ENCODE measurements at regions not wholly inside any gene's neighbourhood (a gene's known extent, or its start where the extent isn't known, plus 50 kb on each side); places are given as distances from the start of the nearest gene placed in this dataset.
"Not testable (repeated sequence)": the region's sequence is repeated elsewhere in the genome, so short reads cannot be mapped to it uniquely, and the experiment has no call there.

DNA sequence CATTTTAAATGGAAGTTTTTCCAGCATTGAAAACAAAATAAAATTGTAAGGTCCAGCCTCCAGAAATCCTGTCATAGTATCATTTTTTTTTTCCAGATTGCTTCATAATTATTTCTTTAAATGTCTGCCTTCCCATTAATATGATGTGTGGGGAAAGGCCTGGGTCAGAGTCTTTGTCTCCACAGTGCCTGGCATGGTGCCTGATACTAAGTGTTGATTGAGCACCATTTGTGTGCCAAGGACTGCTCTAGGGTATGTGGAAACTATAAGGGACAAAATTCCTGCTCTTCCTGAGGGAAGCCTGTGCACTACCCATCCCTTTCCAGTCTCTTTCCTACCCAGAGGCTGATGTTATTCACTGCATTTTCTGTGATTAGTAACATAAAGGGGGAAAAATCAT lies 53.1 kb upstream of the BEND4 start:
- no peaks in the 10 kb centered on the region for H3K27me3 Mint-ChIP-seq
- no peaks in the 10 kb centered on the region for H3K9me3 Mint-ChIP-seq
- H3K27ac Mint-ChIP-seq = no peak overlapping the region
- H3K36me3 Mint-ChIP-seq = no peaks in the 10 kb centered on the region
- H3K4me1 Mint-ChIP-seq = no peaks in the 10 kb centered on the region
- no peak overlapping the region for H3K4me3 Mint-ChIP-seq

DNA sequence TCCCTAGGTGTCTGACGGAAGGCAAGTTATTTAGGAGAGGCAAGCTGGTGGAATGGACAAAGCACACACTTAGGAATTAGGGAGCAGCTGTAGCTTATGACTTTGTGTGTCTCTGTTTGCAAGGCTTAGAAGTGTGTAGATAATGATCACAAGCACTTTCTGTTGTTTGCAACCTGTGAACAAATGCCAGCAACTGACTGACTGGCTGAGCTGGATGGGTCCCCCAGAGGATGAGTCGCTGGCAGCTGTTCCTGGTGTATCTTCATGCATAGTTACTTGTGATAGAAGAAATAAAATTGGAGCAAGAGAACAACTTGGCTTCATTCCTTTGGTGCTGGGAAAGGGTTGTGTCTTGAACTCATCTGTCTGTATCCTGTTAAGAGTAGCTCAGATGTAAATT lies 64.2 kb upstream of the BEND4 start:
- H3K36me3 Mint-ChIP-seq = no peaks in the 10 kb centered on the region
- H3K27me3 Mint-ChIP-seq = no peaks in the 10 kb centered on the region
- no peaks in the 10 kb centered on the region for H3K9me3 Mint-ChIP-seq
- no peak overlapping the region for H3K4me3 Mint-ChIP-seq
- H3K27ac Mint-ChIP-seq = no peak overlapping the region
- no peaks in the 10 kb centered on the region for H3K4me1 Mint-ChIP-seq

DNA sequence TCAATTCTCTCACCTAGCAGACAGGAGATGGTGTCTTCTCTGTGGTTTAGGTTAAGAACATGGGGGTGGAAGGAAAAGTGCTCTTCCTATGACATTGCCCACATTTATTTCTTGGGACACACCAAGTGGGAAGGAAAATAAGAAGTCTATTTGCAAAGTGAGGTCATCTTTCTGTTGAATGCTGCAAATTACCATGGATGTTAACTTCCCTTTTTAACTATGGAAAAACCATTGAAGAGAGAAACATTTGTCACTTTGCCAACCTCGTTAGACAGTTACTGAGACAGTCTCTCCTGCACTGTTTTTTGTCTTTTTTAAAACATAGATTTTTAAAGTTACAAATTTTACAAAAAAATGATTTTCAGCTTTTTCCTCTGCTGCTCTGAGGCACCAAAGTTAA lies 72.8 kb upstream of the BEND4 start:
- Mint-ChIP-seq H3K4me3 (no peak overlapping the region), H3K9me3 (no peaks in the 10 kb centered on the region), H3K36me3 (no peaks in the 10 kb centered on the region), H3K4me1 (no peaks in the 10 kb centered on the region), H3K27me3 (peaks cover 2% of the 10 kb centered on the region), H3K27ac (no peak overlapping the region)

DNA sequence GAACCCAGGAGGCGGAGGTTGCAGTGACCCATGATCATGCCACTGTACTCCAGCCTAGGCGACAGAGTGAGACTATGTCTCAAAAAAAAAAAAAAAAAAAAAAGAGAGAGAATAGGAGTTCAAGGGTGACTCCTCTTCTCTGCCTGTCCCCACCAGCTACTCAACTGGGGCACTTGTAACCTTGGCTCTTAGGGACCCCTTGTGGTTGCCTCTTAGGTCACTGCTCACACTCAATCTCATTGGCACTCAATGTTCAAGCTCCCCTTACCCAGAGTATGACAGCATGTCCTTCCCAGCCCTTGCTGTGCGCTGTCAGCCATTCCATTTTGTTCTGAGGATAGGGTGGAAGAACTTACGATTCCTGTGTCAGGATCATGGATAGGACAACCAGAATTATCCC lies 82.4 kb upstream of the BEND4 start:
- no peak overlapping the region for H3K4me3 Mint-ChIP-seq
- no peak overlapping the region for H3K27ac Mint-ChIP-seq
- H3K9me3 Mint-ChIP-seq = no peaks in the 10 kb centered on the region
- peaks cover 1% of the 10 kb centered on the region for H3K27me3 Mint-ChIP-seq
- no peaks in the 10 kb centered on the region for H3K36me3 Mint-ChIP-seq
- H3K4me1 Mint-ChIP-seq = no peaks in the 10 kb centered on the region

DNA sequence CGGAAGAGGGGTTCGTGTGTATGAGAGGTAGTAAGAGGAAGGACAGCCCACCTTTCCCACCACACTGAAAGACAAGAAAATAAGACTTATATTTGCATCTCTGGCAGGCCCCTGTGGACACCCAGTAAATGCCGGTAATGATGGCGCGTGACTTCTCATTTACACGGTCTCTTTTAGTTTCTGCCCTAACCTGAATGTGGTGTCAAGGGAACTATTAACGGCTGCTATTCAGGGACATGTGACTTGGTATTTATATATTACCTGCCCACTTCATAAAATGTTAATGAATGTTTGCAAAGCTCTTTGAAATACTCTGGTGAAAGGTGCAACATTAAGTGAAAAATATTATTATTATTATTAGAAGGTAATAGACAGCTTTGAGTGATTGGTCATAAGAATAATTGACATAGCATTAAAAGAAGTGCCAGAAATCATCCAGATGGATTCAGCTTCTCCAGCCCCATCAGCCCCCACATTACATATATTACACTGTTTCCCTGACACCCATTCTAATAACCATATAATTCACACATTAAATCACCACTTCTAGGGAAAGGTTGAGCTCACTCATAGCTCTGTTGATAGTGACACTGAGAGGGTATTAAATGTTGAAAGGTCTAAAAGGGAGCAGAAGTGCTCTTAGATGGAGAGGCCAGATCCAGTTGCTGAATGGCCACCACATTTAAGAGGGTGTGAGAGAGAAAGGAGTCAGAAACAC lies 83.0 kb upstream of the BEND4 start:
- Mint-ChIP-seq H3K36me3 (no peaks in the 10 kb centered on the region), H3K27ac (no peak overlapping the region), H3K4me1 (no peaks in the 10 kb centered on the region), H3K4me3 (no peak overlapping the region), H3K27me3 (peaks cover 1% of the 10 kb centered on the region), H3K9me3 (no peaks in the 10 kb centered on the region)

DNA sequence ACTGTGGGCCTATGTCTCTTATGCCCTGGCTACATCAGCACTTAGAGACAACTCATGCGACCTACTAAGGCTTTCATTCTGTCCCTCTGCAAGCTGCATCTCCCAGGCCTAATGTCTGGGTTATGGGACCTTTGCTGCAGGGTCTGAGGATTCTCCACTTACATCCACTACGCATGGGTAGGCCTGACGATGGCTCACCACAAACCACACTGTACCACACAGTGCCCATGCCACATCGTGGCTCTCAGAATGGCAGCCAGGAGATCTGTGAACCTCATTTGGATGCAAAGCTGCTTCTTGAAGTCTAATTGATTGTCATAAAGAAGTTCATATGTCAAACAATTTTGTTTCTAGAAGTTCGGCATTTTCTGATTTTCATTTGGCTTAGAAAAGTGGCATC lies 84.6 kb upstream of the BEND4 start:
- Mint-ChIP-seq H3K4me3 (no peak overlapping the region), H3K9me3 (no peaks in the 10 kb centered on the region), H3K36me3 (no peaks in the 10 kb centered on the region), H3K27ac (no peak overlapping the region), H3K4me1 (no peaks in the 10 kb centered on the region), H3K27me3 (no peaks in the 10 kb centered on the region)

DNA sequence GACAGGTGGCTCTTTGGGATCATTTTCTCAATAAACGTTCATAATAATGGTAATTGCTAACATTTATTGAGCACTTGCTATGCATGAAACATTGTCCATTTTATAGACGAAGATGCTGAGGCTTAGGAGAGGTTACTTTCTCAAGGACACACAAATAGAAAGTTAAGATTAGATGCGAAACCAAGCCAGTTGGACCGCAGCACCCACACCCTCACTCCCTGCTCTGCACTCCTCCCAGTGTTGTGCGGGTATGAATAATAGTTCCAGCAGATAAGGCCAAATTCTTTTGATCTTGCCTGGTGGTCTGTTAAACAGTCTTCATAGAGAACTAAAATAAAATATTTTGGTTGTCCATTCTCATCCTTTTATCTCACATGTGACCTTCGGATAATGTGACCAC lies 85.0 kb upstream of the BEND4 start:
- H3K36me3 Mint-ChIP-seq = no peaks in the 10 kb centered on the region
- H3K4me3 Mint-ChIP-seq = no peak overlapping the region
- no peaks in the 10 kb centered on the region for H3K4me1 Mint-ChIP-seq
- H3K27ac Mint-ChIP-seq = no peak overlapping the region
- no peaks in the 10 kb centered on the region for H3K9me3 Mint-ChIP-seq
- H3K27me3 Mint-ChIP-seq = no peaks in the 10 kb centered on the region

DNA sequence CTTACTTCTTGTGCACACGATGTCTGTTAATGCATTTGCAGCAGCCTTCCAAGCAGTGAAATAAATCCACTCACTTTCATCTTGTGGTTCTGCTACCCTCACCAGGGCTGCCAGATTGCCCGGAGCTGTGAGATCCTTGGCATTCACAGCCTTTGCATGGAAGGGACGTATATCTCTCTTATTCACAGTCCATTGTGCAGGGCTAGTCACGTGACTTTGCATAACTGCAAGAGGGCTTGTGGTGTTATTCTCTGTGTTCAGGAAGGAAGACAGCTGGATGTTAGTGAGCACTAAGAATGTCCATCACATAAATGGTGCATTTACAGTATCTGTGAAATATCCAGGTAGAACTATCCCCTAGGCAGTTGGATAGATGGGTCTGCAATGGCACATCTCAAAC lies 96.5 kb upstream of the BEND4 start:
- Mint-ChIP-seq H3K36me3 (no peaks in the 10 kb centered on the region), H3K27me3 (peaks cover 6% of the 10 kb centered on the region), H3K4me1 (no peaks in the 10 kb centered on the region), H3K27ac (no peak overlapping the region), H3K4me3 (no peak overlapping the region), H3K9me3 (no peaks in the 10 kb centered on the region)

DNA sequence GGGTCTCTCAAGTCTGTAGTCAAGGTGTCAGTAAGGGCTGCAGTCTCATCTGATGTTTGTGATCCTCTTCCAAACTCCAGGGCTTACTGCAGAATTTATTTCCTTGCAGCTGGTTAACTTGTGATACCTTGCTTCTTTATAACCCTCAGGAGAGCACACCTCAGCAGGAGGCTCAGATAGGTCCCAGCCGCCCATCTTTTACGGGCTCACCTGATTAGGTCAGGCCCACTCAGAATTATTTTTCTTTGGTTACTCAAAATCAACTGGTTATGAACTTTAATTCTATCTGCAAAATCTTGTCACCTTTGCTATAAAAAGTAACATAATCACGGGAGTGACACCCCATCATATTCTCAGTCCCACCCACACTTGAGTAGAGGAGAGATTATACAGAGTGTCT lies 99.9 kb upstream of the BEND4 start:
- Mint-ChIP-seq H3K27me3 (peaks cover 7% of the 10 kb centered on the region), H3K27ac (no peak overlapping the region), H3K4me3 (no peak overlapping the region), H3K9me3 (no peaks in the 10 kb centered on the region), H3K36me3 (no peaks in the 10 kb centered on the region), H3K4me1 (no peaks in the 10 kb centered on the region)

DNA sequence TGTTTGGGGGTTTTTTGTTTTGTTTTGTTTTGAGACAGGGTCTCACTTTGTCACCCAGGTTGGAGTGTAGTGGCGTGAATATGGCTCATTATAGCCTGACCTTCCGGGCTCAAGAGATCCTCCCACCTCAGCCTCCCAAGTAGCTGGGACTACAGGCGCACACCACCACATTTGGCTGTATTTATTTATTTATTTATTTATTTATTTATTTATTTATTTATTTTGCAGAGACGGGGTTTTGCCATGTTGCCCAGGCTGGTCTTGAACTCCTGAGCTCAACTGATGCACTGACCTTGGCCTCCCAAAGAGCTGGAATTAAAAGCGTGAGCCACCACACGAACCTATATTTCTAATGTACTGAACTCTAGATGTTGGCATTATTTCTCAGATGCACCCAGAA lies 105.2 kb upstream of the BEND4 start:
- H3K27me3 Mint-ChIP-seq, H3K36me3 Mint-ChIP-seq, H3K4me3 Mint-ChIP-seq, H3K9me3 Mint-ChIP-seq, H3K4me1 Mint-ChIP-seq, H3K27ac Mint-ChIP-seq: not testable (repeated sequence)

DNA sequence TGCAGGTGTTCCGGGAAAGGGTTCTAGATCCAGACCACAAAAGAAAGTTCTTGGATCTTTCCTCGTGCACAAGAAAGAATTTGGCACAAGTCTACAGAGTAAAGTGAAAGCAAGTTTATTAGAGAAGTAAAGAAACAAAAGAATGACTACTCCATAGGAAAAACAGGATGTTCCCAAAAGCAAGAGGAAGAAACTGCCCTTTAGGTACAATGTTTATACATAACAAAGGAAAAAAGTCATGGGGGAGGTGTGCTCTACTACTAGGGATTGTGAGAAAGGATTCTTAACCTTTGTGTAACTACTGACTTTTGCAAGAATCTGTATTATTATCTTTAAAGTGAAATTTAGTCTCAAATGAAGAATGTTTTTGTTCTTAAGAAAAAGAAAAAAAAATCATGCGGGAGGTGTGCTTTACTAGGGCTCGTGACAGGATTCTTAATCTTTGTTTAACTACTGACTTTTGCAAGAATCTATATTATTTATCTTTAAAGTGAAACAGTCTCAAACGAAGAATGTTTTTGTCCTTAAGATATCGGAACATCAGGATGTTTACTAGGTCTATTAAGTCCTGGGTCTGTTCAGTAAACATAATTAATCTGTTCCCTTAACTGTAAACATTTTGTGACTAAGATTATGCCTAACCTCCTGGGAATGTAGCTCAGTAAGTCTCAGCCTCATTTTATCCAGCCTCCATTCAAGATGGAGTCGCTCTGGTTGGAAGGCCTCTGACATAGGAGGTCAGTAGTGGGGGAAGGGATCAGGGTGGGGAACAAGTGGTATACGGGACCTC lies 110.4 kb upstream of the BEND4 start:
- Mint-ChIP-seq H3K27me3 (no peaks in the 10 kb centered on the region), H3K4me3 (no peak overlapping the region), H3K36me3 (no peaks in the 10 kb centered on the region), H3K27ac (no peak overlapping the region), H3K4me1 (no peaks in the 10 kb centered on the region), H3K9me3 (no peaks in the 10 kb centered on the region)

DNA sequence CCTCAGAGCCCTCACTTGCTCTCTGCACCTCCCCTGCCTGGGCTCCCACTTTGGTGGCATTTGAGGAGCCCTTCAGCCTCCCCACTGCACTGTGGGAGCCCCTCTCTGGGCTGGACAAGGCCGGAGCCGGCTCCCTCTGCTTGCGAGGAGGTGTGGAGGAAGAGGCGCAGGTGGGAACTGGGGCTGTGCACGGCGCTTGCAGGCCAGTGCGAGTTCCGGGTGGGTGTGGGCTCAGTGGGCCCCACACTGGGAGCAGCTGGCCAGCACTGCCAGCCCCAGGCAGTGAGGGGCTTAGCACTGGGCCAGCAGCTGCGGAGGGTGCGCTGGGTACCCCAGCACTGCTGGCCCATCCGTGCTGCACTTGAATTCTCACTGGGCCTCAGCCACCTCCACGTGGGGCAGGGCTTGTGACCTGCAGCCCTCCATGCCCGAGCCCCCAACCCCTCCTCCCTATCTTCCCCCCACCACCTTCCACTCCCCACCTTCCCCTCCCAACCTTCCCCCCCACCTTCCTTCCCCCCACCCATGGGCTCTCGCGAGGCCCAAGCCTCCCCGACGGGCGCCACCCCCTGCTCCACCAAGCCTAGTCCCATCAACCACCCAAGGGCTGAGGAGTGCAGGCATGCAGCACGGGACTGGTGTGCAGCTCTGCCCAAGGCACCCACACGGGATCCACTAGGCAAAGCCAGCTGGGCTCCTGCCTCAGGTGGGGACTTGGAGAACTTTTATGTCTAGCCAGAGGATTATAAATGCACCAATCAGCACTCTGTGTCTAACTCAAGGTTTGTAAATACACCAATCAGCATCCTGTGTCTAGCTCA lies 113.5 kb upstream of the BEND4 start:
- Mint-ChIP-seq H3K27ac (no peak overlapping the region), H3K9me3 (no peaks in the 10 kb centered on the region), H3K4me1 (no peaks in the 10 kb centered on the region), H3K36me3 (no peaks in the 10 kb centered on the region), H3K4me3 (no peak overlapping the region), H3K27me3 (peaks cover 2% of the 10 kb centered on the region)

DNA sequence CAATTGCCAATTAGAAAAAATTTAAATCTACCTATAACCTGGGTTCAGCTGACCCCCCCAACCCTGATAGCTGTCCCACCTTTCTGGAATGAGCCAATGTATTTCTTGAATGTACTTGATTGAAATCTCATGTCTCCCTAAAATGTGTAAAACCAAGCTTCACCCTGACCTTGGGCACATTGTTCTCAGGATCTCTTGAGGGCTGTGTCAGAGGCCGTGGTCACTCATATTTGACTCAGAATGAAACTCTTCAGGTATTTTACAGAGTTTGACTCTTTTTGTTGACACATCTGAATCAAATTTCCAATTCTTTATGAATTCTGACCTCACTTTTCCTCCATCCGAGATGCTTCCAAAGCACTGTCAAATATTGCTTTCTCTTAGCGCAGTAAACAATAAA lies 115.3 kb upstream of the BEND4 start:
- Mint-ChIP-seq H3K4me1 (no peaks in the 10 kb centered on the region), H3K9me3 (no peaks in the 10 kb centered on the region), H3K27ac (no peak overlapping the region), H3K27me3 (peaks cover 2% of the 10 kb centered on the region), H3K4me3 (no peak overlapping the region), H3K36me3 (no peaks in the 10 kb centered on the region)

DNA sequence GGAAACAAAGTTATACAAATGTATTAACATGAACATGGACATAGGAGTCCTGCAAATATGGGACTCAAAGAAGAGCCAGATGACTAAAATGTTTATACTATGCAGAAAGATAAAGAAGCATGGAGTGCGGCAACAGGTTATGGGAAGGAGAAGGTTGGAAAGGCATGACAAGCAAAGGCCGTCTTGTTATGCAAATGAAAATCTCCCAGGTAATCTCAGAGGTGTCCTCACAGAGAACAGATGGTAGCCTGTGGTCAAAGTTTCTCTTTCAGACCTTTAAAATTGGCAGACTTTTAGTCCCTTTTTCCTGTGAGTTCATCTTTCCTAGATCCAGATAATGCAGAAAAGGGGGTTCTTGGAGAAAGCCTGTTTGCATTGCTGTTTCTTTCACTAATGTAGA lies 116.4 kb upstream of the BEND4 start:
- Mint-ChIP-seq H3K27me3 (peaks cover 2% of the 10 kb centered on the region), H3K36me3 (no peaks in the 10 kb centered on the region), H3K4me3 (no peak overlapping the region), H3K9me3 (no peaks in the 10 kb centered on the region), H3K27ac (no peak overlapping the region), H3K4me1 (no peaks in the 10 kb centered on the region)

DNA sequence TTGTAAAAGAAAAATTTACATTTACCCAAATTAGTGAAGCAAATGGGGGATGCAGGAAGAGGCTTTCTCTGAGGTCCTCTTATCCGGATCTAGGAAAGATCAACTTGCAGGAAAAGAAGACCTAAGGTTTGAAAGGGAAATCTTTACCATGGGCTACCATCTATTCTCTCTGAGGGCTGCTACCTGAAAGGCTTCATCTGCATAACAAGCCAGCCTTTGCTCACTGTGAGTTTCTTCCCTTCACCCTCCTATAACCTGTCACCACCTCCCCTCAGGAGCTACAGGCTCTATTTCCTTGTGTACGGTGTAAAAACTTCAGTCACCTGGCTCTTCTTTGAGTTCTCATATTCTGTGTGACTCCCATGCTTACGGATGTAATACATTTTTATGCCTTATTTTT lies 118.6 kb upstream of the BEND4 start:
- H3K27me3 Mint-ChIP-seq = peaks cover 2% of the 10 kb centered on the region
- no peaks in the 10 kb centered on the region for H3K36me3 Mint-ChIP-seq
- H3K27ac Mint-ChIP-seq = no peak overlapping the region

DNA sequence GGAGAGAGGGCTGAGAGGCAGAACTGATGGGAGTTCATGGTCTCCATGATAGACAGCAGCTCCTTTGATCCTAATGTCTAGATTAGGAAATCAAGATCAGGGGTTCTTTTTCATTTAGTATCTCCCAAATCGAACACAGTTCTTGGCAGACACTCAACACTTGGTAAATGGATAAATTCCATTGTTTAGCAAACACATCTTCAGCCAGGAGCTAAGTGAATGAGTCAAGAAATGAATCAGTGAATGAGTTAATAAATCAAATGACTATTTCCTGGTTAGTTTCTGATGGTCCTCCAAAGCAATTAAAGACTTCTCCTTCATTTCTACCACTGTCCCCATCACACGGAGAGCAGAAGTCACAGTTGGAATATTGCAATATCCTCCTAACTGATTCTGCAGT lies 120.0 kb upstream of the SHISA3 start:
- no peaks in the 10 kb centered on the region for H3K9me3 Mint-ChIP-seq
- peaks cover 11% of the 10 kb centered on the region for H3K27me3 Mint-ChIP-seq
- no peaks in the 10 kb centered on the region for H3K36me3 Mint-ChIP-seq
- no peak overlapping the region for H3K27ac Mint-ChIP-seq
- H3K4me3 Mint-ChIP-seq = no peak overlapping the region
- H3K4me1 Mint-ChIP-seq = peaks cover 8% of the 10 kb centered on the region

More for the DNA sequence above, 118.6 kb upstream of the BEND4 start:
- Mint-ChIP-seq H3K4me3 (no peak overlapping the region), H3K4me1 (no peaks in the 10 kb centered on the region), H3K9me3 (no peaks in the 10 kb centered on the region)

Measured in activated naive CD4-positive, alpha-beta T cell treated with anti-CD3 and anti-CD28 coated beads, Interleukin-2, amount 50 U/mL, for 24 hours (primary cell).